Stimulated activated CD8-positive, alpha-beta memory T cell treated with anti-CD3 and anti-CD28 coated beads, Interleukin-15, amount 100 ng/mL, for 48 hours (primary cell): ENCODE measurements at regions not wholly inside any gene's neighbourhood (a gene's known extent, or its start where the extent isn't known, plus 50 kb on each side); places are given as distances from the start of the nearest gene placed in this dataset.
"Not testable (repeated sequence)": the region's sequence is repeated elsewhere in the genome, so short reads cannot be mapped to it uniquely, and the experiment has no call there.

Source experiments
- DNase-seq, 2 donors: peaks; one replicate each; pipeline ENCODE4 v3.0.0-alpha.2; 2020; ENCODE audit warnings: low read depth in 2 of 2

DNA sequence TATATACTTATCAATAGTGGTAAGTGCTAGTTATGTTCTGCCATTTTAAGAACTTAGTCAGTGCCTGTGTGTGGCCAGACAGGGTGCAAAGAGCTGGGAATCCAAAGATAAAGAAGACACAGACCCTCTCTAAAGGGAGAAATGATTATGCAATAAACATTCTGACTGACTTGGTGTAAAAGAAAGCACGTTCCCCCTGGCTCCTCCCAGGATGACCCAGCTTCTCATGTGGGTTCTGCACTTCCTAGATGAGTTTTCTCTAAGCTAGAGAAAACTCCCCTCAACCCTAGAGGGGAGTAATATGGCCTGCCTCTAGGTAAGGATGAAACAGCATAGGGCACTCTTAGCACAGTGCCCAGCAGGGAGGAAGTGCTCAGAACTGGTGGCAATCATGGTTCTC, 231.2 kb downstream of the VRK1 start:
- no peak for DNase-seq

DNA sequence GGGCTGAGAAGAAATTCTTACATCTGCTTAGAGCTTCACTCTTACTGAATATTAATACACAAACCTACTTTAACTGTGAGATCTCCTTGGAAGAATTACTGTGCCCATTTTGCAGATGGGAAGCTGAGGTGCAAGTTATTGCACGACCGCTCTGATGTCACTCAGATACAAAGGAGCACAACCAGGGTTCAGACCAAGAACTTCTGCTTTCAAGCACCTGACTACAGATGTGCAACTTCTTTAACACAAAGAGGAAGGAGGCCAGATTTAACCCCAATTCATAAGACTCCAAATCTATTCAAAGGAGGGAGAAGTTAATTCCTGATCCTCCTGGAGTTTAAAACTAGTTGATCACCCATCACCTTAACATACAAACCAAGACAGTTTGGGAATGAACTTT, 232.6 kb downstream of the VRK1 start:
- no peak for DNase-seq

DNA sequence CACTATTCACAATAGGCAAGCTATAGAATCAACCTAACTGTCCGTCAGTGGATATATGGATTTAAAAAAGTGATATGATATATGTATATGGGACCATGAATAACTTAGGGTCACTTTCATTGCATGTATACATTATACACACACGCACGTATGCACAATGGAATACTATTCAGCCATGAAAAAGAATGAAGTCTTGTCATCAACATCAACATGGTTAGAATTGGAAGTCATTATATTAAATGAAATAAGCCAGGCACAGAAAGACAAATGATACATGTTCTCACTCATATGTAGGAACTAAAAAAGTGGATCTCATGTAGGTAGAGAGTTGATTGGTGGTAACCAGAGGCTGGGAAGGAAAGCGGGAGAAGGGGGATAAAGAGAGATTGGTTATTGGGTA, 234.3 kb downstream of the VRK1 start:
- no peak for DNase-seq

DNA sequence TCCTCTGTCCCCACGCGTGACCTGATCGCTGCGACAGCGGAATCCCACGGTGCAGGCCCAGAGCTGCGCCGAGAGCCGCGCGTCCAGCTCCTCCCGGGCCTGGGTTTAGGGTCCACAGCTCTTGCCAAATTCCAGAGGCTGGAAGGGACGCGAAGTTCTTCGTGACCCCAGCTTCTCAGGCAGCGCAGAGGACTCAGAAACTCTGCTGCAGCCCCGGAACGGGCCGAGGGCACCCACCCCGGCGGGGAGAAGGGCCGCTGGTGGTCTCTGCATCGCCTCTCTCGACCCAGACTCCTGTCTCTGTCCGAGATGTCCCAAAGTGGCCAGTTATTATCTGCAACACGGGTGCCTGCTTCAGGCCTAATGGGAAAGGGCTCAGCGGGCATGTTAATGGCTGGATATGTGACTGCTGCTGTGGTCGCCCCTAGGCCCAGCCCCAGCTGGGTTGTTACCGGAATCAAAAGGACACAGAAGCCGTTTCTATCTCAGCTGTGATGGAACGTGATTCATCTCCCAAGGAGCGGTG, 236.4 kb downstream of the VRK1 start:
- DNase-seq: no peak

DNA sequence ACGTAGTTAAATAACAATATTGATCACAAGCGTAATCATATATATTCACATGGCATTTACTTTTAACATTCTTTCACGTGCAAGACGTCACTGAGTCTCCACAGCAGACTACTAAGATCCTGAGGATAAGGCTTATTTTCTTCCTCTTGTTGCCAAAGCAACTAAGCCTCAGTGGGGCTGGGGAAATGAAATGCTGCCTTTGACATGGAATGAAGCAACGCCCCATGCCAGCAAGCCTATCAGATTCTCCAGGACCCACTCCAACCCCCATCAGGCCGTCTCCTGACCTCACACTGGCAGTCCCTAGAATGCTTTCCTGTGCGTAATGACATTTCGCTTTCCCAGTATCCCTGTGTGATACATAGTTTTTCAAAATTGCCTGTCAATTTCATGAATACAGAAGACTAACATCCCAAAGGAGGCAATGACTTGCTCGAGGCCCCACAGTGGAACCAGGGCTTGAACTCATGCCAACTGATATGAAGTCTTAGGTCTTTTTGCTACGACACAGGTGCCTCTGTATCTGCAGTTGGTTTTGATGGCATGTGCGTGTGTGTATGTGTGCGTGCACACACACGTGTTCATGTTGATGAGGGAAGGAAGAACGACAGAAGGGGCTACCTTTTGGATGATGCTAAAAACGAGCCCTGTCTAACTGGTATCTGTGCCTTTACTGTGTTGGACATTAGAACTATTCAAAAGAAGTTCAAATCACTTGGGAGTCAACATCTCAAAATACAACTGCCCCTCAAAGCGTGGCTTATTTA, 239.1 kb downstream of the VRK1 start:
- DNase-seq: no peak

DNA sequence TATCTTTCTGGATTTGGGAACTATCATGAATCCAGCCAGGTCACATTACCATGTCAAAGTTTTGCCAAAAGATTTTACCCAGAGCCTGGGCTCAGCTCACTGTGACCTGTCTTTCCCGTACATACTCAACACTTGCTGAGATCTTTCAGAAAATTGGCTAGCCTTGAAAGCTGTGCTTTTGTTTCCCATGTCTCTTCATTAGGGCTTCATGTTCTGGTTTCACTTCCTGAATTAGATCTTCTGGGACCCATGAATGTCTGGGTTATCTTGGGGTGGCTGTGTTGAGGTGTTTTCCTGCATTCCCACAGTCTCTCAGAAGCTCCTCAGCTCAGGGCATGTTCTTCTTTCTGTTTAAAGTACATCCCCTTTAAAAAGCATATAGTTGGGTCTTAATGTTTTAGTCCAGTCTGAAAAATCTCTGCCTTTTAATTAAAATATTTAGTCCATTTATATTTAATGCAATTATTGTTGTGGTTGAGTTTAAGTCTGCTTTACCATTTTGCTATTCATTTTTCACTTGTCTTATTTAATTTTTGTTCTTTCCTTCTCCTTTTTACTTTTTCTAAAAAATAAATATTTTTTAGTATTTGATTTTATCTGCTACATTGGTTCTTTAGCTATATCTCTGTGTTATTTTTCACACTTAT, 242.7 kb downstream of the VRK1 start:
- DNase-seq: no peak

DNA sequence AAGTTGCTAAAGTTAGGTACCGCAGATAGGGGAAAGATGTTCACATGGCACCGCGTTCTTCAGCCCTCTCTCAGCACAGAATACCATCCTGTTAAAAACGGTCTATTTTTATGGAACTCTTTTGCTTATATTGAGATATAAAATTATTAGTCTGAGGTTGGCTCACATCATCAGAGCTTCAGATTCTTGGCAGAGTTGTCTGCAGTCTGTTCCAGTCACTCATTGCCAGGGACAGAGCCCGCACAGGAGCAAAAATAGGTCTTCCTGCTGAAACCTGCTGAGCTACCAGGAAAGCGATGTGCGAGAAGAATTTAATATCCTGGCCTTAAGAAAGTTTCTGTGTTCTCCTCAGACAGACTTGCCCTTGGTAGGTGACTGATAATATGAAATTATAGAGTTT, 249.8 kb downstream of the VRK1 start:
- DNase-seq: no peak

DNA sequence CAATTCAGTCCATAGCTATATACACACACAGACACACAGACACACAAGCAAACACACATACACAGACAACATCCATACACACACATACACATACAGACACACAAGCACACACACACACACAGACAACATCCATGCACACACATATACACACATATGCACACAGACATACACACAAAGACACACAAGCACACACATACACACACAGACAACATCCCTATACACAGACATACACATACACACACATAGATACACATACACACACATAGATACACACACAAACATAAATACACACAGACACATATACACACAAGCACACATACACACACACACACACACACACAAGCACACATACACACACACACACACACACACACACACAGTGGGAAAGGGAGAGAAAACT, 254.8 kb downstream of the VRK1 start:
- no peak for DNase-seq

DNA sequence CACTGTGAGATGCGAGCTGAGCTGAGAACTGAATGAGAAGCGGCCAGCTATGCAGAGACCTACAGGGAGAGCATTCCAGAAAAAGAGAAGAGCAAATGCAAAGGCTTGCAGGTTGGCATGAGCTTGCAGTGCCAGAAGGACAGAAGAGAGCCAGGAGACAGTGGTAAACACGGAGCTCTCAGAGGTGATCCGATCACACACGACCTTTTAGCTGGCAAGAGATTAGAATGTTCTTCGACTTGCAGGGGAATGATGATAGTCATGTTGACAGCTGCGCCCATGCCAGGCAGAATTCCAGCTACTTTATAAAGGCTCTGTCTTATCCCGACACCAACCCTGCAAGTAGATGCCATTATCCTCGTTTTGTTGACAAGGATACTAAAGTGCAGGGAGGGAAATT, 256.8 kb downstream of the VRK1 start:
- no peak for DNase-seq

DNA sequence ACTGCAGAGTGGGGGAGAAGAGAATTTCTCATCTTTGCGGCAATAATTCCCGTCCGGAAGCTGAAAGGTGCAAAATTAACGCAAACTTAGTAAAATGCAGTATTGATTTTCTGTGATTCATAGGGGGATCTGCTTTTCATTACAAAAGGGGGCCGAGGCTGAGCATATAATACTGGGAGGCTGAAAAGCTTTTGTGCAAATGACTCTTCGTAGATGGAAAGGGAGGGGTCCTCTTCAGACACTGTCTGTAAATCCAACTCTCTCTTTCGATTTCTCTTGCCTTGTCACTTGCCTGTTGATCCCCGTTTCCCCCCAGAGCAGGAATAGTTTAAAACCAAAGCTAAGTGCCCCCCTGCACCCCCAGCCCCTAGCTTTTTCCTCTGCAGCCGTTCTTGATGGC, 258.2 kb downstream of the VRK1 start:
- no peak for DNase-seq

DNA sequence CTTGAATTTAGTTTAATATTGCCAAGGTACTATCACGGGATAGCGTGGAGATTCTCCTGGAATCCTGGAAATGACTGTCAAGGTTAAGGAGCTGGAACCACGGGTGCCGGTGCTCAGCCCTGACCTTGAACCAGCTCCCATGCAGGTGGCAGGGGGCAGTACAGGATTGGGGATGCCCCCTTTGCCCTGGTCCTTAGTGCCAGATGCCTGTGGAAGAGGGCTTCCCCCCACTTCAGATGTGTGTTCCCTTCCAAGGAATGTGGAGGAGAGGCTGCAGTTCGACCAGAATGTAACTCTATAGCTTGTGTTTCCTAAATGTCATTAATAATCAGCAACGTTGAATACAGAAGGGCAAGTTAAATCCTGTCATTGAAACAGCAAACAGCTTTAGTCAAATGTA, 258.9 kb downstream of the VRK1 start:
- DNase-seq: no peak

DNA sequence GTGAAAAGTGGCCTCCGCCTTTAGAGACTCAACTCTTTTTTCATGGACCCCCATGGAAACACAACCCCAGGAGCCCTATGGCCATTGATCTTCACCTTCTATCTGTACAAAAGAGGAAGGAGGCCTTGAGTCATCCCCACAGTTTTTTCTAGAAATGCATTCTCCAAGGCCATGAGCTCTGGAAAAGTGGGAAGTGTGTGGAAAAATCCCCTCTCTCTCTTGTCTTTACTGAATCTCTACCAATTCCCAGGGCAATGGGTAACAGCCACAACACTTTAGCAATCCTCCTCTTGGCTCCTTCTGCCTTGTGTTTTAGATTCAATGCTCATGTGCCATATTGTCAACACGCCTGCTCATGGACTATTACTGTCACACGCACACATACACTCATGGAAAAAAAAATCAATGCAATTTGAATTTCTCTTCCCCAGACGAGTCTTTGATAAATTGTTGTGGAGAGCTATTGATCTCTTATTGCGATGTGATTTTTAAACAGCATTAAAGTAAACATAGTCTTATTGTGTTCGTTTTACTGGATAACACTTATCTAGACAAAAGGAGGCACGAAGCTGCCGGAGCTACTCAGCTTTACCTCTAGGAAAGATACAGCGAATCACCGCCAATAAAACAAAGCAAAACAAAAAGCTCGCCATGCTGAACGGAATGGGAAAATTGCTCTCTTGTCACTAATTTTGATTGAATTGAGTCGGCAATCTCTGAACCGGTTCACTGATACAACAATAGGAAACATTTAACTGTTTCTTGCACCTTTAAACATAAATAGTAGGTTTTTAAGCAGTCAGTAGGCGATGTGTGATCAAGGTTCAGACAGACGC, 260.3 kb downstream of the VRK1 start:
- no peak for DNase-seq

DNA sequence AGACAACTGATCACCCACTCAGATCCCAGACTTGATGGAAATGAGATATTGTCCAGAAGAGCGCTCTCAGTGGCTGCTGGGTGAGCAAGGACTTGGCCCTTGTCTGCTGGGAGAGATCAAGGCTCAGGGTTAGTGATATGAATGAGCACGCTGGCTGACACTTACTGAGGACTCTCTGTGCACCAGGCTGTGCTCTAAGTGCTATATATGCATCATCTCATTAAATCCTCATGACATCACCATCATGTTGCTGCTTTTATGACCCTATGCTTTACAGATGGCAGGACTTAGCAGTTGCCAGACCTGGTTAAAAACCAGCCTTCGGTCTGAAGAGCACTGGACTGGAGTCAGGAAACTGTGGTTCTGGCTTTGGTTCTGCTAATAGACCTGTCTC, 260.9 kb downstream of the VRK1 start:
- no peak for DNase-seq

DNA sequence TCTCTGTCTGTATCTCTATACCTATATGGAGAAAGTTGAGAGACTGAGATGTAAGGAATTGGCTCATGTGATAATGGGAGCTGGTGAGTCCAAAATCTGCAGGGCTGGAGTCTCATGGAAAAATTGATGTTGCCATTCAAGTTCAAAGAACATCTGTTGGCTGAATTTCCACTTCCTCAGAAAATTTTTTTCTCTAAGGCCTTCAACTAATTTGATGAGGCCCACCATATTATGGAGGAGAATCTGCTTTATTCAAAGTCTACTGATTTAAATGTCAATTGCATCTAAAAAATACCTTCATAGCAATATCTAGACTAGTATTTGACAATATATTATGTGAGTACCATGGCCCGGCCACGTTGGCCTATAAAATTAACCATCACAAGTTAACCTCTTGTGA, 261.4 kb downstream of the VRK1 start:
- DNase-seq: no peak

DNA sequence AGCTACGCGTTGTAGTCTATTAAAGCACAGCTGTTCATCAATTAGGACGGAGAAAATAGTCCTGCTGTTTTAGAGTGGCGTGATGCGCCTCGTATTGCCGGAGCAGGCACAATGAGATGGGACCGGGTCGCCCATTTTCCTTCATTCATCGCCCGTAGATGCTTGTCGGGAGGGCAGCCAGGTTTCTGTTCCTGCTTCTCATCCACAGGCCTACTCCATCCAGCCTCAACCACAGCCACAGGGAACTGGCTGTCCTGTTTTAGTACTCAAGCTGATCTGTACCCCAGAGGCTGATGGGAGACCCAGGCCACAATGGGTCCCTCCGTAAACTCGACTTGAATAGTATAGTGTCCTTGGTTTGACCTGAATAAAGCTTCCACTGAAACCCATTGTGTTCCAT, 264.0 kb downstream of the VRK1 start:
- no peak for DNase-seq

DNA sequence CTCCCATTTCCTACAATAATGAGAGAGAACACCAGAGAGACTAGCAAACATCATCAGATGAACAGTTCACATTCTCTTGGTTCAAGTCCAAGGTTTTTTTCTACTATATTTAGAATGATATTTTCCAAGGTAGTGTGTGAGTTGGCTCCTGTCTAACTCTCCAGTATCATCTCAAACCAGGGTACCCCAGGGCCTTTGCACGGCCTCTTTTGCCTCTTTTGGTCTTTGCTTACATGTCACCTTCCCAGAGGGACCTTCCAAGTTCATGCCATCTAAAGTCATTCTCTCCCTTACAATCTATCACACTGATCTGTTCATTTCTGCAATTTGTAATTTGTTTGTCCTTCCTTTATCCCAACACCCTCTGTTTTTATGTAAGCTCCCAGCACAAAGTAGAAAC, 264.5 kb downstream of the VRK1 start:
- DNase-seq: no peak

DNA sequence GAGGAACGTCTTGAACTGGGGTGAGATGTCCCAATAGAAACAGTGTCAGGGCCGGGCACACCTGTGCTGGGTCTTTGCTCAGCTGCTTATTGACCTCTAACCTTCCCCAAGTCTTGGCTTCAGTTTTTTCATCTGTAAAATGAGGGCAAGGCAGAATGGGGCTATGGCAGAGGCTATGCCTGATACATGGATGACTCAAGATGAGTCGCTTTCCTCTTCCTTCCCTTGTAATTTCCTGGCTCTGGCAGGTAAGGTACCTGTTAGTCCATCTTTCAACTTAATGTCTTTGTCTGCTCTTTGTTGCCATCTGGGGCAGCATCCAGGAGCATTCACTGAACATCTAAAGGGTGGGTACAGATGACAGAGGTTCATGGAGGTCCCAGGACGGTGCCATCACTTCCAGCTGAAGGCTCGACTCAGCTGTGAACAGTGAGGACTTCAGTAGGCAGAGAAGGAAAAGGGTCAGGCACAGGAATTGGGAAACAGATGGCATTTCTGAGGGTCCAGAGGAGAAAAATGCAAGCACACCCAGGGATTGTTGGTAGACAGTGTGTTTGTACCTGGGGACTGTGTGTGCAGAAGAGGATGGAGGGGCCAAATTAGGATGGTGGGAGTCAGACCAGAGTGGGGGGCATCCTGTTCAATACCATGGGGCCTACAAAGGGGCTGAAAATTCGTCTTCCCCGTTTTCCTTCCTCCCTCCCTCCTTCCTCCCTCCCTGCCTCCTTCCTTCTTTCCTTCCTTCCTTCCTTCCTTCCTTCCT, 268.3 kb downstream of the VRK1 start:
- DNase-seq: no peak

DNA sequence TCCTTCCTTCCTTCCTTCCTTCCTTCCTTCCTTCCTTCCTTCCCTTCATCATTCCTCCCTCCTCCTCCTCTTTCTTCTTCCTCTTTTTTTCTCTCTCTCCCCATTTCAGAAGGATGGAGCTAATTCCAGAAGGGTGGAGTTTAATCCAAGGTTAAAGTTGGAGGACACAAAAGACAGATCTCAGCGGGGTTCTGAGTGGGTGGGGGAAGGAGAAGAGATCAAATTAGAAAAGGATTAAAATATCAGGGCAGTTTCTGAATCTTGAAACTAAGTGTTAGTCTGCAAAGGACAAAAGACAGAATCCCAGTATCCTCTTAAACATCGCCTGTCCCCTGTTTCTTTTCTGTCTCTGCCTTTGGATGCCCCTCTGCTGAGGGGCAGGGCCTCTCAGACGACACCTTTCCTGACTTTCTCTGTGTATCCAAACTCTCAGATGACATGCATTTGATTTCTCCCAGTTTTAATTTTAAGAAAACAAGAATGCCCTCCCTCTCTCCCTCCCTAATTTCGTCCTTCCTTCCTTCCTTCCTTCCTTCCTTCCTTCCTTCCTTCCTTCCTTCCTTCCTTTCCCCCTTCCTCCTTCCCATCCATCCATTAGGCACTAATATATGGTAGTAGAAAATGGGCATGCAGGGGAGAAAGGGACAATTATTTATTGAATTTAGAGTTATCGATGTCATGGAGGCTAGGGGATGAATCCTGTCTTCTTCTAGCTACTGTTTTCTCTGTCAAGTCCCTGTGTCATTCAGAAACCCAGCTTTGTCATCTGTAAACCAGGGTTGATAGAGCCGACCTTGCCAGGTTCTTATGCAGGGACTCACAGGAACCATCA, 269.1 kb downstream of the VRK1 start:
- DNase-seq: no peak

DNA sequence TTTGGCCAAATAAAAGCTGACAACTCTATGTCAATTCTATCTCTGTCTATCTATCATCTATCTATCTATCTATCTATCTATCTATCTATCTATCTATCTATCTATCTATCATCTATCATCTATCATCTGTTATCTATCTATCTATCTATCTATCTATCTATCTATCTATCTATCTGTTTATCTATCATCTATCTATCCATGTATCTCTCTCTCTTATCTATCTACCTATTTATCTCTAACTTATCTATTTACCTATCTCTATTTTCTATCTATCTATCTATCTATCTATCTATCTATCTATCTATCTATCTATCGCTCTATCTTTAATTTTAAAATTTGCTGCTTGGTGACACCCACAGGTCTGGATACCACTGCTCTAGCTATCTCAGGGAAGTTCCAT, 271.1 kb downstream of the VRK1 start:
- not testable (repeated sequence) for DNase-seq

DNA sequence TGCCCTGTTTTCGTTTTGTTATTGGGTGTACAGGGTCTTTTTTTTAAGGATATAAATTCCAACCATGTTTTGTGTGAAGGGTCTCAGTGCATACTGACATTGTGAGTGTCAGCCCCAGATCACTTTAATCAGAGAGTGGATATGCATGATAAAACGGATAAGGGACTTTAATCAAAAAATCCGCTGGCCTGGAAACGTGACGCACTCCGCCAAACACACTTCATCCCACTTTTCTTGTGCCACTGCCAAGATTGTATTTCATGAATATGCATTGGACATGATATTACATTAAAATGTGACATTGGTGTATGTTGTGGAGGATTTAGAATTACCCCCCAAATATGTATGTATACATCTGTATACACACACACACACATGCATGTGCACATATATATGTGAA, 273.1 kb downstream of the VRK1 start:
- no peak for DNase-seq

DNA sequence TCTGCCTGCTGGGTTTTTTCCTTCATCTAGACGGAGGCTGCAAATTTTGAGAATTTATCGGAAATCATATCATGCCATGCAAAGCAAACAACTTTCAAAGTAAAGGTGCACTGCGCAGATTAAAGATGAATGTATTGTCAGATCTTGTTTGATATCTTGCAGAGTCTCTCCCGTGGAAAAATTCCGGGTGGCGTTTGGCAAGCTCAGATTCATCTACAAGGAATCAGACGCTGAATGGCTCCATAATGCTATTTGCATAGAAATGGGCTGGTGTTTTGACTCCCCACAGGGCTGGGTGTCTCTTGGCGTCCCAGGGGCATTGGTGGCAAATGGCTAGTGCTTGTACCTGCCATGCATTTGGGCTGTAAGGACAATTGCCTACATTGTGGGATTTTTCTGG, 274.0 kb downstream of the VRK1 start:
- no peak for DNase-seq
